ENCODE measurements at regions not wholly inside any gene's neighbourhood (a gene's known extent, or its start where the extent isn't known, plus 50 kb on each side); places are given as distances from the start of the nearest gene placed in this dataset.

DNA sequence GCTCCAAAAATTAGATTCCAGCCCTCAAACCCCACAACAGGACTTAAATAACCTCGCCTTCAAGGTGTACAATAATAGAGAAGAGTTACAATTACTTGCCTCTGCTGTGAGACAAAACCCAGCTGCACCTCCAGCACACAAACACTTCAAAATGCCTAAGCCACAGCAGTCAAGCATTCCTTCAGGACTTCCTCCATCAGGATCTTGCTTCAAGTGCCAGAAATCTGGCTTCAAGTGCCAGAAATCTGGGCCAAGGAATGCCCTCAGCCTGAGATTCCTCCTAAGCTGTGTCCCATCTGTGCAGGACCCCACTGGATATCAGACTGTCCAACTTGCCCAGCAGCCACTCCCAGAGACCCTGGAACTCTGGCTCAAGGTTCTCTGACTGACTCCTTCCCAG, 1088.3 kb downstream of the SORCS3 start:
- TF ChIP-seq, protein P1, sequence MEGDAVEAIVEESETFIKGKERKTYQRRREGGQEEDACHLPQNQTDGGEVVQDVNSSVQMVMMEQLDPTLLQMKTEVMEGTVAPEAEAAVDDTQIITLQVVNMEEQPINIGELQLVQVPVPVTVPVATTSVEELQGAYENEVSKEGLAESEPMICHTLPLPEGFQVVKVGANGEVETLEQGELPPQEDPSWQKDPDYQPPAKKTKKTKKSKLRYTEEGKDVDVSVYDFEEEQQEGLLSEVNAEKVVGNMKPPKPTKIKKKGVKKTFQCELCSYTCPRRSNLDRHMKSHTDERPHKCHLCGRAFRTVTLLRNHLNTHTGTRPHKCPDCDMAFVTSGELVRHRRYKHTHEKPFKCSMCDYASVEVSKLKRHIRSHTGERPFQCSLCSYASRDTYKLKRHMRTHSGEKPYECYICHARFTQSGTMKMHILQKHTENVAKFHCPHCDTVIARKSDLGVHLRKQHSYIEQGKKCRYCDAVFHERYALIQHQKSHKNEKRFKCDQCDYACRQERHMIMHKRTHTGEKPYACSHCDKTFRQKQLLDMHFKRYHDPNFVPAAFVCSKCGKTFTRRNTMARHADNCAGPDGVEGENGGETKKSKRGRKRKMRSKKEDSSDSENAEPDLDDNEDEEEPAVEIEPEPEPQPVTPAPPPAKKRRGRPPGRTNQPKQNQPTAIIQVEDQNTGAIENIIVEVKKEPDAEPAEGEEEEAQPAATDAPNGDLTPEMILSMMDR (conservative IDR thresholded peaks at IDR 0.05; ENCODE audit: low read length) = no peak
- no peak for TF ChIP-seq EZH2phosphoT487 (IDR thresholded peaks at IDR 0.05; ENCODE audit: borderline replicate concordance, low read depth, low read length)
